ENCODE measurements at regions not wholly inside any gene's neighbourhood (a gene's known extent, or its start where the extent isn't known, plus 50 kb on each side); places are given as distances from the start of the nearest gene placed in this dataset.
A peak's percentile ranks its signal among the peaks of the same experiment; 100 is the strongest.

- Histone ChIP-seq H3K4me2 (ENCODE audit: low read length) (no peak overlapping the region), H3K27ac (ENCODE audit: low read depth, low read length) (no peak overlapping the region), H3K4ac (ENCODE audit: low read depth, low read length) (no peak overlapping the region), H3K36me3 (ENCODE audit: control insufficient read depth in 1 of 2, insufficient read depth in 2 of 2, low read length in 2 of 2) (no peaks in the 10 kb centered on the region), H4K8ac (ENCODE audit: low read depth, low read length) (no peak overlapping the region), H3K79me2 (ENCODE audit: control insufficient read depth, insufficient read depth, low read length, poor library complexity) (no peaks in the 10 kb centered on the region), H3K18ac (ENCODE audit: low read length) (no peak overlapping the region), H4K12ac (ENCODE audit: low read depth, low read length) (no peak overlapping the region), H3K4me3 (ENCODE audit: low read depth, low read length) (no peak overlapping the region), H3K79me1 (ENCODE audit: low read length) (no peaks in the 10 kb centered on the region), H2BK12ac (ENCODE audit: low read length) (no peak overlapping the region), H2AFZ (ENCODE audit: insufficient read depth, low read length, poor library complexity) (no peak overlapping the region), H2BK120ac (ENCODE audit: insufficient read depth, low read length, poor library complexity) (no peak overlapping the region), H3K27me3 (ENCODE audit: insufficient read depth, low read length) (no peaks in the 10 kb centered on the region), H4K91ac (ENCODE audit: low read depth, low read length) (no peak overlapping the region), H2BK5ac (ENCODE audit: low read depth, low read length, poor library complexity) (no peak overlapping the region), H3K4me1 (ENCODE audit: control insufficient read depth in 1 of 2, insufficient read depth in 2 of 2, low read length in 2 of 2) (no peaks in the 10 kb centered on the region), H3K23ac (ENCODE audit: low read length) (no peak overlapping the region), H3K9me3 (ENCODE audit: insufficient read depth, low read depth, low read length) (no peaks in the 10 kb centered on the region), H2AK5ac (ENCODE audit: low read length) (no peak overlapping the region), H3K14ac (ENCODE audit: low read length) (no peak overlapping the region), H3K9ac (ENCODE audit: low read length) (no peak overlapping the region)
- DNase-seq: no peak
- WGBS (ENCODE audit: extremely low coverage, insufficient coverage, insufficient read length): no CpG with 5 or more reads among the region's 4 CpGs
These were observed 168.6 kb downstream of the PMP22 start for GRCh38 chr17:15096511-15096910.

- Histone ChIP-seq H3K18ac (ENCODE audit: low read length) (no peak overlapping the region), H4K91ac (ENCODE audit: low read depth, low read length) (no peak overlapping the region), H3K4me2 (ENCODE audit: low read length) (no peak overlapping the region), H3K14ac (ENCODE audit: low read length) (no peak overlapping the region), H2BK120ac (ENCODE audit: insufficient read depth, low read length, poor library complexity) (no peak overlapping the region), H3K79me1 (ENCODE audit: low read length) (no peaks in the 10 kb centered on the region), H2AK5ac (ENCODE audit: low read length) (no peak overlapping the region), H4K12ac (ENCODE audit: low read depth, low read length) (no peak overlapping the region), H3K27ac (ENCODE audit: low read depth, low read length) (no peak overlapping the region), H2BK5ac (ENCODE audit: low read depth, low read length, poor library complexity) (no peak overlapping the region), H3K27me3 (ENCODE audit: insufficient read depth, low read length) (no peaks in the 10 kb centered on the region), H4K8ac (ENCODE audit: low read depth, low read length) (no peak overlapping the region), H3K9ac (ENCODE audit: low read length) (no peak overlapping the region), H3K4me1 (ENCODE audit: control insufficient read depth in 1 of 2, insufficient read depth in 2 of 2, low read length in 2 of 2) (no peaks in the 10 kb centered on the region), H2AFZ (ENCODE audit: insufficient read depth, low read length, poor library complexity) (no peak overlapping the region), H2BK12ac (ENCODE audit: low read length) (no peak overlapping the region), H3K79me2 (ENCODE audit: control insufficient read depth, insufficient read depth, low read length, poor library complexity) (no peaks in the 10 kb centered on the region), H3K9me3 (ENCODE audit: insufficient read depth, low read depth, low read length) (no peaks in the 10 kb centered on the region), H3K4ac (ENCODE audit: low read depth, low read length) (no peak overlapping the region), H3K23ac (ENCODE audit: low read length) (no peak overlapping the region), H3K4me3 (ENCODE audit: low read depth, low read length) (no peak overlapping the region), H3K36me3 (ENCODE audit: control insufficient read depth in 1 of 2, insufficient read depth in 2 of 2, low read length in 2 of 2) (no peaks in the 10 kb centered on the region)
- no CpG with 5 or more reads among the region's 2 CpGs for WGBS (ENCODE audit: extremely low coverage, insufficient coverage, insufficient read length)
- no peak for DNase-seq
These were observed 169.2 kb downstream of the PMP22 start for GRCh38 chr17:15095935-15096334.

GRCh38 chr17:15092762-15093161, 172.4 kb downstream of the PMP22 start:
- Histone ChIP-seq H3K4me3 (ENCODE audit: low read depth, low read length) (no peak overlapping the region), H3K27me3 (ENCODE audit: insufficient read depth, low read length) (no peaks in the 10 kb centered on the region), H3K4me2 (ENCODE audit: low read length) (no peak overlapping the region), H4K12ac (ENCODE audit: low read depth, low read length) (no peak overlapping the region), H2AFZ (ENCODE audit: insufficient read depth, low read length, poor library complexity) (no peak overlapping the region), H3K23ac (ENCODE audit: low read length) (no peak overlapping the region), H3K9ac (ENCODE audit: low read length) (no peak overlapping the region), H4K91ac (ENCODE audit: low read depth, low read length) (no peak overlapping the region), H3K79me1 (ENCODE audit: low read length) (no peaks in the 10 kb centered on the region), H3K4me1 (ENCODE audit: control insufficient read depth in 1 of 2, insufficient read depth in 2 of 2, low read length in 2 of 2) (no peaks in the 10 kb centered on the region), H2BK5ac (ENCODE audit: low read depth, low read length, poor library complexity) (no peak overlapping the region), H2BK12ac (ENCODE audit: low read length) (no peak overlapping the region), H2BK120ac (ENCODE audit: insufficient read depth, low read length, poor library complexity) (no peak overlapping the region), H4K8ac (ENCODE audit: low read depth, low read length) (no peak overlapping the region), H3K14ac (ENCODE audit: low read length) (no peak overlapping the region), H2AK5ac (ENCODE audit: low read length) (no peak overlapping the region), H3K4ac (ENCODE audit: low read depth, low read length) (no peak overlapping the region), H3K9me3 (ENCODE audit: insufficient read depth, low read depth, low read length) (no peaks in the 10 kb centered on the region), H3K18ac (ENCODE audit: low read length) (no peak overlapping the region), H3K36me3 (ENCODE audit: control insufficient read depth in 1 of 2, insufficient read depth in 2 of 2, low read length in 2 of 2) (no peaks in the 10 kb centered on the region), H3K79me2 (ENCODE audit: control insufficient read depth, insufficient read depth, low read length, poor library complexity) (no peaks in the 10 kb centered on the region), H3K27ac (ENCODE audit: low read depth, low read length) (no peak overlapping the region)
- no CpG with 5 or more reads among the region's 7 CpGs for WGBS (ENCODE audit: extremely low coverage, insufficient coverage, insufficient read length)
- peak in 1 of 2 donors; percentile 6 for DNase-seq

- Histone ChIP-seq H3K18ac (ENCODE audit: low read length) (no peak overlapping the region), H4K8ac (ENCODE audit: low read depth, low read length) (no peak overlapping the region), H2AK5ac (ENCODE audit: low read length) (no peak overlapping the region), H2AFZ (ENCODE audit: insufficient read depth, low read length, poor library complexity) (no peak overlapping the region), H3K14ac (ENCODE audit: low read length) (no peak overlapping the region), H3K36me3 (ENCODE audit: control insufficient read depth in 1 of 2, insufficient read depth in 2 of 2, low read length in 2 of 2) (no peaks in the 10 kb centered on the region), H2BK120ac (ENCODE audit: insufficient read depth, low read length, poor library complexity) (no peak overlapping the region), H3K79me1 (ENCODE audit: low read length) (no peaks in the 10 kb centered on the region), H2BK12ac (ENCODE audit: low read length) (no peak overlapping the region), H3K79me2 (ENCODE audit: control insufficient read depth, insufficient read depth, low read length, poor library complexity) (no peaks in the 10 kb centered on the region), H3K23ac (ENCODE audit: low read length) (no peak overlapping the region), H3K9me3 (ENCODE audit: insufficient read depth, low read depth, low read length) (no peaks in the 10 kb centered on the region), H3K27ac (ENCODE audit: low read depth, low read length) (no peak overlapping the region), H4K12ac (ENCODE audit: low read depth, low read length) (no peak overlapping the region), H3K4me2 (ENCODE audit: low read length) (no peak overlapping the region), H2BK5ac (ENCODE audit: low read depth, low read length, poor library complexity) (no peak overlapping the region), H3K9ac (ENCODE audit: low read length) (no peak overlapping the region), H3K4me1 (ENCODE audit: control insufficient read depth in 1 of 2, insufficient read depth in 2 of 2, low read length in 2 of 2) (no peaks in the 10 kb centered on the region), H3K4ac (ENCODE audit: low read depth, low read length) (no peak overlapping the region), H3K27me3 (ENCODE audit: insufficient read depth, low read length) (no peaks in the 10 kb centered on the region), H4K91ac (ENCODE audit: low read depth, low read length) (no peak overlapping the region), H3K4me3 (ENCODE audit: low read depth, low read length) (no peak overlapping the region)
- no CpG with 5 or more reads among the region's 2 CpGs for WGBS (ENCODE audit: extremely low coverage, insufficient coverage, insufficient read length)
- no peak for DNase-seq
These were observed 172.9 kb downstream of the PMP22 start for GRCh38 chr17:15092261-15092660.
